ENCODE measurements at regions not wholly inside any gene's neighbourhood (a gene's known extent, or its start where the extent isn't known, plus 50 kb on each side); places are given as distances from the start of the nearest gene placed in this dataset.

GRCh38 chr13:70616847-70617246 is 508.6 kb upstream of the KLHL1 start:
- no peak overlapping the region for H3K4me3 ChIP-seq
- H3K27ac ChIP-seq, result no peak overlapping the region
- TF ChIP-seq EZH2 (IDR thresholded peaks at IDR 0.05) (no peak), POLR2AphosphoS5 (IDR thresholded peaks at IDR 0.05; ENCODE audit: borderline replicate concordance, low read depth, low read length) (no peak), FOXP2 (optimal IDR thresholded peaks at IDR 0.05; ENCODE audit: control extremely low read depth, extremely low read length, insufficient read depth) (no peak)
- no peaks in the 10 kb centered on the region for H3K36me3 ChIP-seq (ENCODE audit: insufficient read depth, low read length)
- DNase-seq (ENCODE audit: low read depth, low spot score), result no peak
- no peak overlapping the region for H3K9ac ChIP-seq (ENCODE audit: insufficient read length)
- H3K9me3 ChIP-seq (ENCODE audit: low read depth, low read length), result no peaks in the 10 kb centered on the region

- Histone ChIP-seq H3K27ac (no peak overlapping the region), H3K4me3 (no peak overlapping the region), H3K9me3 (ENCODE audit: low read depth, low read length) (no peaks in the 10 kb centered on the region), H3K9ac (ENCODE audit: insufficient read length) (no peak overlapping the region), H3K36me3 (ENCODE audit: insufficient read depth, low read length) (no peaks in the 10 kb centered on the region)
- no peak for DNase-seq (ENCODE audit: low read depth, low spot score)
- TF ChIP-seq FOXP2 (optimal IDR thresholded peaks at IDR 0.05; ENCODE audit: control extremely low read depth, extremely low read length, insufficient read depth), result no peak
- TF ChIP-seq POLR2AphosphoS5 (IDR thresholded peaks at IDR 0.05; ENCODE audit: borderline replicate concordance, low read depth, low read length), result no peak
- no peak for TF ChIP-seq EZH2 (IDR thresholded peaks at IDR 0.05)
Measured at GRCh38 chr13:70613295-70613694, 505.0 kb upstream of the KLHL1 start.

GRCh38 chr13:70612881-70613280 is 504.6 kb upstream of the KLHL1 start:
- TF ChIP-seq POLR2AphosphoS5 (IDR thresholded peaks at IDR 0.05; ENCODE audit: borderline replicate concordance, low read depth, low read length), result no peak
- no peak for TF ChIP-seq EZH2 (IDR thresholded peaks at IDR 0.05)
- no peak for TF ChIP-seq FOXP2 (optimal IDR thresholded peaks at IDR 0.05; ENCODE audit: control extremely low read depth, extremely low read length, insufficient read depth)
- Histone ChIP-seq H3K9me3 (ENCODE audit: low read depth, low read length) (no peaks in the 10 kb centered on the region), H3K36me3 (ENCODE audit: insufficient read depth, low read length) (no peaks in the 10 kb centered on the region), H3K4me3 (no peak overlapping the region), H3K9ac (ENCODE audit: insufficient read length) (no peak overlapping the region), H3K27ac (no peak overlapping the region)
- no peak for DNase-seq (ENCODE audit: low read depth, low spot score)

- TF ChIP-seq POLR2AphosphoS5 (IDR thresholded peaks at IDR 0.05; ENCODE audit: borderline replicate concordance, low read depth, low read length) (no peak), EZH2 (IDR thresholded peaks at IDR 0.05) (no peak), FOXP2 (optimal IDR thresholded peaks at IDR 0.05; ENCODE audit: control extremely low read depth, extremely low read length, insufficient read depth) (no peak)
Measured at GRCh38 chr13:70604448-70604847, 496.2 kb upstream of the KLHL1 start.

GRCh38 chr13:70593716-70594115 is 485.5 kb upstream of the KLHL1 start:
- no peak for DNase-seq (ENCODE audit: low read depth, low spot score)
- no peak for TF ChIP-seq FOXP2 (optimal IDR thresholded peaks at IDR 0.05; ENCODE audit: control extremely low read depth, extremely low read length, insufficient read depth)
- no peak for TF ChIP-seq POLR2AphosphoS5 (IDR thresholded peaks at IDR 0.05; ENCODE audit: borderline replicate concordance, low read depth, low read length)
- no peak for TF ChIP-seq EZH2 (IDR thresholded peaks at IDR 0.05)
- Histone ChIP-seq H3K9me3 (ENCODE audit: low read depth, low read length) (no peaks in the 10 kb centered on the region), H3K9ac (ENCODE audit: insufficient read length) (no peak overlapping the region), H3K4me3 (no peak overlapping the region), H3K36me3 (ENCODE audit: insufficient read depth, low read length) (no peaks in the 10 kb centered on the region), H3K27ac (no peak overlapping the region)

More at GRCh38 chr13:70604448-70604847, 496.2 kb upstream of the KLHL1 start:
- no peak overlapping the region for H3K9ac ChIP-seq (ENCODE audit: insufficient read length)
- no peak overlapping the region for H3K4me3 ChIP-seq
- no peak for DNase-seq (ENCODE audit: low read depth, low spot score)
- no peaks in the 10 kb centered on the region for H3K36me3 ChIP-seq (ENCODE audit: insufficient read depth, low read length)
- H3K27ac ChIP-seq, result no peak overlapping the region
- no peaks in the 10 kb centered on the region for H3K9me3 ChIP-seq (ENCODE audit: low read depth, low read length)

GRCh38 chr13:70585109-70585508 is 476.9 kb upstream of the KLHL1 start:
- Histone ChIP-seq H3K4me3 (no peak overlapping the region), H3K36me3 (ENCODE audit: insufficient read depth, low read length) (no peaks in the 10 kb centered on the region), H3K9me3 (ENCODE audit: low read depth, low read length) (no peaks in the 10 kb centered on the region), H3K9ac (ENCODE audit: insufficient read length) (no peak overlapping the region), H3K27ac (no peak overlapping the region)
- DNase-seq (ENCODE audit: low read depth, low spot score), result no peak
- no peak for TF ChIP-seq EZH2 (IDR thresholded peaks at IDR 0.05)
- no peak for TF ChIP-seq POLR2AphosphoS5 (IDR thresholded peaks at IDR 0.05; ENCODE audit: borderline replicate concordance, low read depth, low read length)
- no peak for TF ChIP-seq FOXP2 (optimal IDR thresholded peaks at IDR 0.05; ENCODE audit: control extremely low read depth, extremely low read length, insufficient read depth)

GRCh38 chr13:70580825-70581224 is 472.6 kb upstream of the KLHL1 start:
- Histone ChIP-seq H3K4me3 (no peak overlapping the region), H3K9ac (ENCODE audit: insufficient read length) (no peak overlapping the region), H3K27ac (no peak overlapping the region), H3K36me3 (ENCODE audit: insufficient read depth, low read length) (no peaks in the 10 kb centered on the region), H3K9me3 (ENCODE audit: low read depth, low read length) (no peaks in the 10 kb centered on the region)
- no peak for DNase-seq (ENCODE audit: low read depth, low spot score)
- TF ChIP-seq POLR2AphosphoS5 (IDR thresholded peaks at IDR 0.05; ENCODE audit: borderline replicate concordance, low read depth, low read length) (no peak), FOXP2 (optimal IDR thresholded peaks at IDR 0.05; ENCODE audit: control extremely low read depth, extremely low read length, insufficient read depth) (no peak), EZH2 (IDR thresholded peaks at IDR 0.05) (no peak)

- TF ChIP-seq EZH2 (IDR thresholded peaks at IDR 0.05) (no peak), FOXP2 (optimal IDR thresholded peaks at IDR 0.05; ENCODE audit: control extremely low read depth, extremely low read length, insufficient read depth) (no peak), POLR2AphosphoS5 (IDR thresholded peaks at IDR 0.05; ENCODE audit: borderline replicate concordance, low read depth, low read length) (no peak)
- no peak overlapping the region for H3K9ac ChIP-seq (ENCODE audit: insufficient read length)
- H3K4me3 ChIP-seq, result no peak overlapping the region
- no peaks in the 10 kb centered on the region for H3K9me3 ChIP-seq (ENCODE audit: low read depth, low read length)
- DNase-seq (ENCODE audit: low read depth, low spot score), result no peak
- H3K36me3 ChIP-seq (ENCODE audit: insufficient read depth, low read length), result no peaks in the 10 kb centered on the region
- H3K27ac ChIP-seq, result no peak overlapping the region
Measured at GRCh38 chr13:70579941-70580340, 471.7 kb upstream of the KLHL1 start.

GRCh38 chr13:70571221-70571620 is 463.0 kb upstream of the KLHL1 start:
- no peak overlapping the region for H3K4me3 ChIP-seq
- no peak overlapping the region for H3K9ac ChIP-seq (ENCODE audit: insufficient read length)
- H3K27ac ChIP-seq, result no peak overlapping the region
- H3K36me3 ChIP-seq (ENCODE audit: insufficient read depth, low read length), result no peaks in the 10 kb centered on the region
- DNase-seq (ENCODE audit: low read depth, low spot score), result no peak
- no peak for TF ChIP-seq EZH2 (IDR thresholded peaks at IDR 0.05)
- no peak for TF ChIP-seq FOXP2 (optimal IDR thresholded peaks at IDR 0.05; ENCODE audit: control extremely low read depth, extremely low read length, insufficient read depth)
- no peak for TF ChIP-seq POLR2AphosphoS5 (IDR thresholded peaks at IDR 0.05; ENCODE audit: borderline replicate concordance, low read depth, low read length)
- no peaks in the 10 kb centered on the region for H3K9me3 ChIP-seq (ENCODE audit: low read depth, low read length)

All from SK-N-MC (cell line).